HEK293 (cell line): ENCODE measurements at regions not wholly inside any gene's neighbourhood (a gene's known extent, or its start where the extent isn't known, plus 50 kb on each side); places are given as distances from the start of the nearest gene placed in this dataset.

Source experiments
- CTCF ChIA-PET: fragments of 350-600 bp; formaldehyde crosslinking; extraction: SDS; loops from one replicate; lab custom pipeline; 2021; ENCODE audit warnings: antibody characterized with exemption; lab: Yijun Ruan, JAX
- POLR2A ChIA-PET: fragments of 300-600 bp; formaldehyde crosslinking; extraction: SDS; loops from one replicate; lab custom pipeline; 2020; ENCODE audit warnings: antibody characterized with exemption, inconsistent platforms; lab: Yijun Ruan, JAX
- H3K27ac ChIP-seq: fragments of 200-500 bp; sonication (Bioruptor generic); 2 replicates; pipeline ENCODE4 v1.5.1; 2014; ENCODE audit warnings: low read depth, low read length, control low read depth, inconsistent platforms; ENCODE audit errors: extremely low read depth
- H3K36me3 ChIP-seq, 2 experiments: fragments of 200-500 bp in 1 of 2; sonication (Bioruptor generic) in 1 of 2; 1 replicate in 1 of 2; 2 replicates in 1 of 2; pipeline ENCODE4 v1.5.1; 2014 to 2017; ENCODE audit warnings: inconsistent platforms in 2 of 2, low read length in 2 of 2; ENCODE audit not compliant: control insufficient read depth in 2 of 2, insufficient read depth in 1 of 2
- H3K4me1 ChIP-seq: fragments of 200-500 bp; sonication (Bioruptor generic); 2 replicates; pipeline ENCODE4 v1.5.1; 2014; ENCODE audit warnings: mild to moderate bottlenecking, low read length, inconsistent platforms; ENCODE audit not compliant: control insufficient read depth, insufficient read depth
- H3K4me3 ChIP-seq: 2 replicates; pipeline ENCODE4 v1.5.1; 2011; ENCODE audit warnings: low read depth, mild to moderate bottlenecking, control low read depth, low read length, moderate library complexity
- H3K9me3 ChIP-seq: fragments of 200-500 bp; sonication (Bioruptor generic); 2 replicates; pipeline ENCODE4 v1.5.1; 2014; ENCODE audit warnings: low read depth, low read length, inconsistent platforms; ENCODE audit not compliant: control insufficient read depth, insufficient read depth
- GLIS1 ChIP-seq: fragments of 450-650 bp; formaldehyde crosslinking; IDR thresholded peaks from 2 replicates; pipeline ENCODE4 v1.5.1; 2016; ENCODE audit warnings: missing biosample characterization, missing genetic modification characterization
- KLF9 ChIP-seq: fragments of 450-650 bp; formaldehyde crosslinking; IDR thresholded peaks from 2 replicates; pipeline ENCODE4 v1.5.1; 2016; ENCODE audit warnings: missing biosample characterization, missing genetic modification characterization, low read depth
- MYNN ChIP-seq: fragments of 450-650 bp; formaldehyde crosslinking; IDR thresholded peaks from 2 replicates; pipeline ENCODE4 v1.5.1; 2016; ENCODE audit warnings: missing biosample characterization, missing genetic modification characterization, borderline replicate concordance
- SALL2 ChIP-seq: fragments of 450-650 bp; formaldehyde crosslinking; IDR thresholded peaks from 2 replicates; pipeline ENCODE4 v1.5.0; 2017; ENCODE audit warnings: missing biosample characterization, mild to moderate bottlenecking, missing genetic modification characterization, borderline replicate concordance
- SP2 ChIP-seq: fragments of 450-650 bp; formaldehyde crosslinking; IDR thresholded peaks from 2 replicates; pipeline ENCODE4 v1.5.1; 2016; ENCODE audit warnings: missing biosample characterization, missing genetic modification characterization
- ZBTB21 ChIP-seq: fragments of 450-650 bp; formaldehyde crosslinking; IDR thresholded peaks from 2 replicates; pipeline ENCODE4 v1.5.1; 2017; ENCODE audit warnings: missing biosample characterization, missing genetic modification characterization
- ZNF114 ChIP-seq: fragments of 450-650 bp; formaldehyde crosslinking; IDR thresholded peaks from 2 replicates; pipeline ENCODE4 v1.5.0; 2017; ENCODE audit warnings: missing biosample characterization, missing genetic modification characterization
- ZNF2 ChIP-seq: fragments of 450-650 bp; formaldehyde crosslinking; IDR thresholded peaks from 2 replicates; pipeline ENCODE4 v1.5.1; 2016; ENCODE audit warnings: missing biosample characterization, missing genetic modification characterization
- ZNF223 ChIP-seq: fragments of 450-650 bp; formaldehyde crosslinking; IDR thresholded peaks from 2 replicates; pipeline ENCODE4 v1.5.1; 2016; ENCODE audit warnings: missing biosample characterization, missing genetic modification characterization
- ZNF248 ChIP-seq: fragments of 450-650 bp; formaldehyde crosslinking; IDR thresholded peaks from 2 replicates; pipeline ENCODE4 v1.5.1; 2017; ENCODE audit warnings: missing biosample characterization, missing genetic modification characterization
- ZNF274 ChIP-seq, 2 experiments: fragments of 200-500 bp in 1 of 2; fragments of 450-650 bp in 1 of 2; sonication (Bioruptor generic) in 1 of 2; formaldehyde crosslinking in 1 of 2; IDR thresholded peaks; 2 replicates each; pipeline versions ENCODE4 v1.5.1 to v1.6.1; 2014 to 2016; ENCODE audit warnings: borderline replicate concordance in 1 of 2, inconsistent platforms in 1 of 2, low read length in 1 of 2, missing biosample characterization in 1 of 2, missing genetic modification characterization in 1 of 2
- ZNF311 ChIP-seq: fragments of 450-650 bp; formaldehyde crosslinking; IDR thresholded peaks from 2 replicates; pipeline ENCODE4 v1.5.1; 2017; ENCODE audit warnings: missing biosample characterization, missing genetic modification characterization, borderline replicate concordance
- ZNF350 ChIP-seq: fragments of 450-650 bp; formaldehyde crosslinking; IDR thresholded peaks from 2 replicates; pipeline ENCODE4 v1.5.0; 2017; ENCODE audit warnings: missing biosample characterization, mild to moderate bottlenecking, missing genetic modification characterization
- ZNF354C ChIP-seq: fragments of 450-650 bp; formaldehyde crosslinking; IDR thresholded peaks from 2 replicates; pipeline ENCODE4 v1.5.1; 2016; ENCODE audit warnings: missing biosample characterization, missing genetic modification characterization, low read depth, borderline replicate concordance
- ZNF433 ChIP-seq: fragments of 450-650 bp; formaldehyde crosslinking; IDR thresholded peaks from 2 replicates; pipeline ENCODE4 v1.5.1; 2016; ENCODE audit warnings: missing biosample characterization, missing genetic modification characterization, low read depth
- ZNF514 ChIP-seq: fragments of 450-650 bp; formaldehyde crosslinking; IDR thresholded peaks from 2 replicates; pipeline ENCODE4 v1.5.1; 2016; ENCODE audit warnings: missing biosample characterization, missing genetic modification characterization
- ZNF544 ChIP-seq: fragments of 450-650 bp; formaldehyde crosslinking; IDR thresholded peaks from 2 replicates; pipeline ENCODE4 v1.5.0; 2017; ENCODE audit warnings: missing biosample characterization, missing genetic modification characterization
- ZNF571 ChIP-seq: fragments of 450-650 bp; formaldehyde crosslinking; IDR thresholded peaks from 2 replicates; pipeline ENCODE4 v1.5.0; 2017; ENCODE audit warnings: missing biosample characterization, missing genetic modification characterization
- ZNF621 ChIP-seq: fragments of 450-650 bp; formaldehyde crosslinking; IDR thresholded peaks from 2 replicates; pipeline ENCODE4 v1.5.1; 2017; ENCODE audit warnings: missing biosample characterization, missing genetic modification characterization
- ZNF624 ChIP-seq: fragments of 450-650 bp; formaldehyde crosslinking; IDR thresholded peaks from 2 replicates; pipeline ENCODE4 v1.5.1; 2017; ENCODE audit warnings: missing biosample characterization, missing genetic modification characterization
- ZNF629 ChIP-seq: fragments of 450-650 bp; formaldehyde crosslinking; IDR thresholded peaks from 2 replicates; pipeline ENCODE4 v1.5.1; 2017; ENCODE audit warnings: missing biosample characterization, missing genetic modification characterization
- ZNF692 ChIP-seq: fragments of 450-650 bp; formaldehyde crosslinking; IDR thresholded peaks from 2 replicates; pipeline ENCODE4 v1.5.1; 2016; ENCODE audit warnings: missing biosample characterization, missing genetic modification characterization
- ZNF777 ChIP-seq: fragments of 450-650 bp; formaldehyde crosslinking; IDR thresholded peaks from 2 replicates; pipeline ENCODE4 v1.5.1; 2017; ENCODE audit warnings: missing biosample characterization, missing genetic modification characterization, borderline replicate concordance
- ZNF843 ChIP-seq: fragments of 450-650 bp; formaldehyde crosslinking; IDR thresholded peaks from 2 replicates; pipeline ENCODE4 v1.5.1; 2016; ENCODE audit warnings: missing biosample characterization, missing genetic modification characterization
- TF ChIP-seq, protein P1 (sequence below): fragments of 450-650 bp; formaldehyde crosslinking; IDR thresholded peaks from 2 replicates; pipeline ENCODE4 v1.5.1; 2016; ENCODE audit warnings: missing biosample characterization, missing genetic modification characterization
- TF ChIP-seq, protein P2 (sequence below): fragments of 450-650 bp; formaldehyde crosslinking; IDR thresholded peaks from 2 replicates; pipeline ENCODE4 v1.5.1; 2016; ENCODE audit warnings: missing biosample characterization, missing genetic modification characterization

DNA sequence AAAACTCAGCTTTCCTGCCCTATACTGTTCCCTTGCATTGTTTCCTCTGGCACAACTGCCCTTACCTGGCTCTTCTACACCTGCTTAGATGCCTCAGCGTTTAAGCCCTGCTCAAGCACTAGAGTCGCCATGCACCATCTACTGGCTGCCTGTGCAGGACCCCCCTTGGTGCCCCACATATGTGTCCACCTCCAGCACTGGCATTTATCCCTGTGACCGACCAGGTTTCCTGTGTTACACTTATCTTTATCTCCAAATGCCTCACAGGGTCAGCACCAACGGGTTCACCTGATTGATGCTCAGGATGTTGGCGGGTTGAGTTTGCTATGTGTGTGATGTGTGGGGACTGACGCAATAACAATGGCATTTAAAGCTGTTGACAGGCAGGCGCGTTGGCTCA, 177.5 kb downstream of the TMEM18 start (continued):
- TF ChIP-seq ZNF629 (no peak), ZNF544 (tag by site-specific recombination) (no peak), ZNF571 (no peak), ZNF350 (tag by site-specific recombination) (no peak), ZNF248 (tag by site-specific recombination) (no peak), ZNF223 (tag by site-specific recombination) (no peak), ZNF2 (no peak)

DNA sequence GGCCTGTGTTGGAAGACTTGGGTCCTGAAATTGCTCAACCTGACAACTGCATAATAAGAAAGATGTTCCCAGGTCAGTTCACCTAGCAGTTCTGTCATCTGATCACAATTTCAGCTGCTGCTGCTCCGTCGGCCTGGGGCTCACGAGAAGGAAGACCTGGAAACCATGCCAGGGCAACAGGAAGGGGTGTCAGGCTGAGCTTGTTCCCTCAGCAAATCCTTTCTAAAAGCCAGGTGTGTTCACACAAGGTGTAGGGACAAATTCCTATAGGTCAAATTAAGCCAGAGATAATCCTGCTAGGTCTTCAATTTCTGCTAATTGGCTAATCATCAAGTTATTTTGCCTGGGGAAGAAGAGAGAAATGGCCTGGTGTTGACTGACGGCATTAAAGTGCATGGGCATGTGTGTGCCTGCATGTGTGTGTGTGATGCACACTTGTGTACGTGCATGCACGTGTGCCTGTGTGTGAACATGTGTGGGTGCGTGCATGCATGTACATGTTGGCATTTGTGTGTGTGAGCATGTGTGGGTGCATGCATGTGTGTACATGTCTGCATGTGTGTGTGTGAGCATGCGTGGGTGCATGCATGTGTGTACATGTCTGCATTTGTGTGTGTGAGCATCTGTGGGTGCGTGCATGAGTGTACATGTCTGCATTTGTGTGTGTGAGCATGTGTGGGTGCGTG, 178.6 kb downstream of the TMEM18 start:
- Histone ChIP-seq H3K36me3 (no peaks in the 10 kb centered on the region), H3K4me3 (no peak overlapping the region), H3K27ac (no peak overlapping the region), H3K9me3 (no peaks in the 10 kb centered on the region), H3K4me1 (no peaks in the 10 kb centered on the region)
- ChIA-PET CTCF (no interaction called here), POLR2A (no interaction called here)
- no peak for TF ChIP-seq SALL2 (tag by site-specific recombination)
- no peak for TF ChIP-seq ZBTB21 (tag by site-specific recombination)
- no peak for TF ChIP-seq ZNF843 (tag by site-specific recombination)
- no peak for TF ChIP-seq ZNF114 (tag by site-specific recombination)
- TF ChIP-seq, protein P1, sequence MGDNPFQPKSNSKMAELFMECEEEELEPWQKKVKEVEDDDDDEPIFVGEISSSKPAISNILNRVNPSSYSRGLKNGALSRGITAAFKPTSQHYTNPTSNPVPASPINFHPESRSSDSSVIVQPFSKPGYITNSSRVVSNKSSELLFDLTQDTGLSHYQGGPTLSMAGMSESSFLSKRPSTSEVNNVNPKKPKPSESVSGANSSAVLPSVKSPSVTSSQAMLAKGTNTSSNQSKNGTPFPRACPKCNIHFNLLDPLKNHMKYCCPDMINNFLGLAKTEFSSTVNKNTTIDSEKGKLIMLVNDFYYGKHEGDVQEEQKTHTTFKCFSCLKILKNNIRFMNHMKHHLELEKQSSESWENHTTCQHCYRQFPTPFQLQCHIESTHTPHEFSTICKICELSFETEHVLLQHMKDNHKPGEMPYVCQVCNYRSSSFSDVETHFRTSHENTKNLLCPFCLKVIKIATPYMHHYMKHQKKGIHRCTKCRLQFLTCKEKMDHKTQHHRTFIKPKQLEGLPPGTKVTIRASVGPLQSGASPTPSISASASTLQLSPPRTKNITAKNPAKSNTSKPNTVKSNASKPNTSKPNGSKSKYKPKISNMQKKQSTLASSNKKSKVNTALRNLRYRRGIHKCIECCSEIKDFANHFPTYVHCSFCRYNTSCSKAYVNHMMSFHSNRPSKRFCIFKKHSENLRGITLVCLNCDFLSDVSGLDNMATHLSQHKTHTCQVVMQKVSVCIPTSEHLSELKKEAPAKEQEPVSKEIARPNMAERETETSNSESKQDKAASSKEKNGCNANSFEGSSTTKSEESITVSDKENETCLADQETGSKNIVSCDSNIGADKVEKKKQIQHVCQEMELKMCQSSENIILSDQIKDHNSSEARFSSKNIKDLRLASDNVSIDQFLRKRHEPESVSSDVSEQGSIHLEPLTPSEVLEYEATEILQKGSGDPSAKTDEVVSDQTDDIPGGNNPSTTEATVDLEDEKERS (tag by site-specific recombination), result no peak
- TF ChIP-seq ZNF514 (tag by site-specific recombination), result no peak
- no peak for TF ChIP-seq MYNN (tag by site-specific recombination)
- no peak for TF ChIP-seq ZNF621 (tag by site-specific recombination)
- TF ChIP-seq SP2 (tag by site-specific recombination), result no peak

DNA sequence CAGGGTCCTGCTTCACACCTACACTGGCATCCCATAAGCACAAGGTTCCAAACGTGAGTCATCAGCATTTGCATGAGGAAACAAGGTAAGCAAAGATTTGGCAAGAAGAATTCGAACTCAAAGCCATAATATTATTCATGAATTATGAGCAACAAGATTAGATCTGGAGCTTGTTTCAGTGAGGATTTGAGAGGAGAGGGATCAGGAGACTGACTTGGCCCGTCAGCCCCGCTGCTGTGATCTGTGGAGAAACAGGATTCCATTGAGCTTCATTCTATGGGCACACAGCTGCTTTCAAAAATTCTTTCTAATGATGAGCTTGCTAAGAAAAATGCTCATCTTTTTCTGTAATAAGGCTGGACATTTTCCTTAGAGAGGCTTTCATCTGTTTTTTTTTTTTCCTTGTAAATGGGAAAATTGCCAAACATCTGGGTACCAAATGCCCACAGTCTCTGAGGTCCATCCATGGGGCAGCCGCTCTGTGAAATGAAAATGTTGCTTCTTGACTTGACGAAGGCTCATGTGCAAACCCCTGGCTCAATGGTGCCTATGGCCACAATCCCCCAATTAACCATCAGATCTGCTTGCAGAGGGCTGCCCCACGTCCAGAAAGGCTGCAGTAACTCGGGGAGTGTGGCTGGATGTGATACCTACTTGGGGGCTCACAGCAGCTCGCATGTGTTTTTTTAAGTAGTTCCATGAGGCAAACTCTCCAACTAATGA, 179.3 kb downstream of the TMEM18 start:
- H3K9me3 ChIP-seq, result no peaks in the 10 kb centered on the region
- H3K36me3 ChIP-seq, result no peaks in the 10 kb centered on the region
- H3K4me1 ChIP-seq, result no peaks in the 10 kb centered on the region
- no peak overlapping the region for H3K27ac ChIP-seq
- POLR2A ChIA-PET, result no interaction called here
- H3K4me3 ChIP-seq, result no peak overlapping the region
- CTCF ChIA-PET, result interaction anchor here (0.6 kb wide), 1 partner anchor 86 kb away, joined by 7 read pairs; no protein-coding TSS in a partner anchor
- TF ChIP-seq GLIS1 (tag by site-specific recombination), result no peak
- TF ChIP-seq, protein P2, sequence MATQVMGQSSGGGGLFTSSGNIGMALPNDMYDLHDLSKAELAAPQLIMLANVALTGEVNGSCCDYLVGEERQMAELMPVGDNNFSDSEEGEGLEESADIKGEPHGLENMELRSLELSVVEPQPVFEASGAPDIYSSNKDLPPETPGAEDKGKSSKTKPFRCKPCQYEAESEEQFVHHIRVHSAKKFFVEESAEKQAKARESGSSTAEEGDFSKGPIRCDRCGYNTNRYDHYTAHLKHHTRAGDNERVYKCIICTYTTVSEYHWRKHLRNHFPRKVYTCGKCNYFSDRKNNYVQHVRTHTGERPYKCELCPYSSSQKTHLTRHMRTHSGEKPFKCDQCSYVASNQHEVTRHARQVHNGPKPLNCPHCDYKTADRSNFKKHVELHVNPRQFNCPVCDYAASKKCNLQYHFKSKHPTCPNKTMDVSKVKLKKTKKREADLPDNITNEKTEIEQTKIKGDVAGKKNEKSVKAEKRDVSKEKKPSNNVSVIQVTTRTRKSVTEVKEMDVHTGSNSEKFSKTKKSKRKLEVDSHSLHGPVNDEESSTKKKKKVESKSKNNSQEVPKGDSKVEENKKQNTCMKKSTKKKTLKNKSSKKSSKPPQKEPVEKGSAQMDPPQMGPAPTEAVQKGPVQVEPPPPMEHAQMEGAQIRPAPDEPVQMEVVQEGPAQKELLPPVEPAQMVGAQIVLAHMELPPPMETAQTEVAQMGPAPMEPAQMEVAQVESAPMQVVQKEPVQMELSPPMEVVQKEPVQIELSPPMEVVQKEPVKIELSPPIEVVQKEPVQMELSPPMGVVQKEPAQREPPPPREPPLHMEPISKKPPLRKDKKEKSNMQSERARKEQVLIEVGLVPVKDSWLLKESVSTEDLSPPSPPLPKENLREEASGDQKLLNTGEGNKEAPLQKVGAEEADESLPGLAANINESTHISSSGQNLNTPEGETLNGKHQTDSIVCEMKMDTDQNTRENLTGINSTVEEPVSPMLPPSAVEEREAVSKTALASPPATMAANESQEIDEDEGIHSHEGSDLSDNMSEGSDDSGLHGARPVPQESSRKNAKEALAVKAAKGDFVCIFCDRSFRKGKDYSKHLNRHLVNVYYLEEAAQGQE (tag by site-specific recombination), result no peak
- no peak for TF ChIP-seq ZNF777 (tag by site-specific recombination)
- no peak for TF ChIP-seq ZNF692
- TF ChIP-seq ZNF624, result no peak
- no peak for TF ChIP-seq ZNF354C (tag by site-specific recombination)
- TF ChIP-seq KLF9 (tag by site-specific recombination), result no peak
- no peak for TF ChIP-seq ZNF311 (tag by site-specific recombination)
- TF ChIP-seq ZNF433 (tag by site-specific recombination), result no peak
- no peak for TF ChIP-seq ZNF274 (IDR thresholded peaks at IDR 0.05; ENCODE audit: low read length)
- TF ChIP-seq ZNF274 (tag by site-specific recombination; IDR thresholded peaks at IDR 0.05; ENCODE audit: borderline replicate concordance), result no peak
